ENCODE measurements at regions not wholly inside any gene's neighbourhood (a gene's known extent, or its start where the extent isn't known, plus 50 kb on each side); places are given as distances from the start of the nearest gene placed in this dataset.

DNA sequence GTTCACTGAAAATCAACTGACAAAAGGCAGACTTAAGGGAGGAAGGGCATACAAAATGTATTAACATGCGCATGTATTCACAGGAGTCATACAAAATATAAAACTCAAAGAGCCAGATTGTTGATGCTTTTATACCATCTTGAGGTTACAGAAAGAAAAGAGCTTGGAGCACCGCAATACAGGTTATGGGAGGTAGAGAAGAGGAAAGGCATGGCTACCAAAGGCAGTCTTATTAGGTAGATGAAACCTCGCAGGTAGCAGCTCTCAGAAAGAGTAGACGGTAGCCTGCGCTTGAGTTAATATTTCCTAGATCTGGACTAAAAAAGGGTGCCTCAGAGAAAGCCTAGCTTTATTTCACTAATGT lies 69.0 kb upstream of the DHRS4 start:
- no peak for TF ChIP-seq CTCF (conservative IDR thresholded peaks at IDR 0.05)
- no peak overlapping the region for H4K91ac ChIP-seq (ENCODE audit: insufficient read length, low read depth, low read length)
- H3K27me3 ChIP-seq (ENCODE audit: insufficient read depth, low read length): no peaks in the 10 kb centered on the region
- WGBS (ENCODE audit: extremely low coverage, insufficient read length, low lambda C conversion rate): no CpG with 5 or more reads among the region's 5 CpGs
- H3K9ac ChIP-seq (ENCODE audit: extremely low read depth, insufficient read length, low read length): no peak overlapping the region
- no peak overlapping the region for H2BK12ac ChIP-seq (ENCODE audit: insufficient read length, low read depth, low read length)
- no peaks in the 10 kb centered on the region for H3K9me3 ChIP-seq (ENCODE audit: control insufficient read depth, low read depth, low read length)
- no peaks in the 10 kb centered on the region for H3K4me1 ChIP-seq (ENCODE audit: insufficient read depth, low read length)
- Mint-ChIP-seq H3K27ac (no peak overlapping the region), H3K9me3 (peaks cover 17 to 87% of the 10 kb centered on the region in 2 experiments), H3K4me1 (no peaks in the 10 kb centered on the region), H3K27me3 (ENCODE audit: low read depth) (peaks cover 2% of the 10 kb centered on the region), H3K36me3 (ENCODE audit: insufficient read depth in 1 of 3, low read depth in 3 of 3) (peaks cover 0 to 28% (median 7%) of the 10 kb centered on the region in 3 experiments; a peak in 4 of 7 replicates), H3K4me3 (no peak overlapping the region)
- no peak overlapping the region for H2BK15ac ChIP-seq (ENCODE audit: low read depth, low read length)
- H2BK5ac ChIP-seq (ENCODE audit: insufficient read length, low read length): no peak overlapping the region
- H3K4me2 ChIP-seq (ENCODE audit: insufficient read depth, insufficient read length, low read length): no peak overlapping the region
- no peak overlapping the region for H3K27ac ChIP-seq (ENCODE audit: insufficient read length, low read depth, low read length)
- no peak for DNase-seq
- H3K56ac ChIP-seq (ENCODE audit: insufficient read length, low read depth, low read length): no peak overlapping the region
- no peak overlapping the region for H4K5ac ChIP-seq (ENCODE audit: insufficient read length, low read depth, low read length)
- no peak overlapping the region for H3K23ac ChIP-seq (ENCODE audit: insufficient read length, low read depth, low read length)
- no peak overlapping the region for H2AK5ac ChIP-seq (ENCODE audit: insufficient read length, low read length)
- H3K79me1 ChIP-seq (ENCODE audit: insufficient read depth, low read depth, low read length, poor library complexity, severe bottlenecking): no peaks in the 10 kb centered on the region
- no peak overlapping the region for H3K14ac ChIP-seq (ENCODE audit: insufficient read depth, low read length)
- no peak overlapping the region for H2BK20ac ChIP-seq (ENCODE audit: low read depth, low read length, poor library complexity, severe bottlenecking)
- H2AFZ ChIP-seq (ENCODE audit: low read length): no peak overlapping the region
- no peaks in the 10 kb centered on the region for H3K23me2 ChIP-seq (ENCODE audit: insufficient read length, low read depth, low read length, poor library complexity, severe bottlenecking)
- H4K8ac ChIP-seq (replicated peaks; ENCODE audit: insufficient read length, low read depth, low read length): no peak overlapping the region
- no peak overlapping the region for H3K18ac ChIP-seq (ENCODE audit: insufficient read length, low read depth, low read length)
- no peaks in the 10 kb centered on the region for H4K20me1 ChIP-seq (ENCODE audit: control insufficient read depth, insufficient read depth, insufficient read length)
- no peak overlapping the region for H3T11ph ChIP-seq (ENCODE audit: low read length)
- H2BK120ac ChIP-seq (ENCODE audit: low read depth, low read length, poor library complexity, severe bottlenecking): no peak overlapping the region
- H3K79me2 ChIP-seq (ENCODE audit: insufficient read depth, low read length): no peaks in the 10 kb centered on the region
- H3K4ac ChIP-seq (ENCODE audit: low read depth, low read length): no peak overlapping the region
